ENCODE measurements at regions not wholly inside any gene's neighbourhood (a gene's known extent, or its start where the extent isn't known, plus 50 kb on each side); places are given as distances from the start of the nearest gene placed in this dataset.

DNA sequence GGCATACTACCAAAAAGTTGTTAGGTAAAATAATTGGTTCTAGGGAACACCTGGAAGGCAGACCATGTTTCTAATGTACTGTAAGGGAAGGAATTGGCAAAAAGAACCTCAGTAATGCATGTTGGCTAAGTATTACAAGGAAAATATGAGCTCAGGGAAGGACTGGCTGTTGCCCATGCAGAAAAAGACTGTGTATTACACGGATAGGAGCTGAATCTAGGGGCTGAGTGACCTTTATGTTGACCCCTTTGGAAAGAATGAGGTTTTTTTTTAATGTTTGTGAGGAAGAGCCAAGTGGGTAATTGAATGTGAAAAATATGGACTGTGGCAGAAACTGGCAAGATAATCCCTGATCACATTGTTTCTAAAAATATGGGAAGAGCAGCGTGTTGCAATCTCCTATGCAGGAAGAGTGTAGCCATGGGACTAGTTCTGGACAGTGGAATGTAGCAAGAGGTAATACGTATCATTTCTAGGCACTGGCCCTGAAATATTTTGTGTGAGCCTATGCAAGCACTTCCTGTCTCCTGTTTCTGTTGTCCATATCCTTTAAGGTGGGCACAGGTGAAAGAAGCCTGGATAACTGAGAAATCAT, 95.1 kb upstream of the CNTNAP4 start:
- DNase-seq (ENCODE audit: low read depth): no peak

DNA sequence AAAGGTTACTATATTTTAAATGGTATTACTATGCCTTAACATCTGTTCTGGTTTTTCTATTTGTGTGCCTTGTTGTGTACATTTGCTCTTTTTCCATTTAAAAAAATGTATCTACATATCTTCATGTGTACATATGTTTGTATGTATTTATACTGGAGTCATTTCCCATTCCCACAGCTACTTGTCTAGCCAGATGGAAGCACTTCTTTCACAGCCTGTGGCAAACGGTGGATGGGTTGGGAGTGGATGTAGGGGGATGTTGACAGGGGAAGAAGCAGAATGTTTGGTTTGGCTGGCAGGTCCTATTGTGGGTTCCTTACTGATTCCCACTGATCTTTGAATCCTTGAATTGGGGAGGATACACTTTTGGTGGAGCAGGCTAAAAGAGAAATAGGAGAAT, 93.6 kb upstream of the CNTNAP4 start:
- DNase-seq (ENCODE audit: low read depth): no peak

DNA sequence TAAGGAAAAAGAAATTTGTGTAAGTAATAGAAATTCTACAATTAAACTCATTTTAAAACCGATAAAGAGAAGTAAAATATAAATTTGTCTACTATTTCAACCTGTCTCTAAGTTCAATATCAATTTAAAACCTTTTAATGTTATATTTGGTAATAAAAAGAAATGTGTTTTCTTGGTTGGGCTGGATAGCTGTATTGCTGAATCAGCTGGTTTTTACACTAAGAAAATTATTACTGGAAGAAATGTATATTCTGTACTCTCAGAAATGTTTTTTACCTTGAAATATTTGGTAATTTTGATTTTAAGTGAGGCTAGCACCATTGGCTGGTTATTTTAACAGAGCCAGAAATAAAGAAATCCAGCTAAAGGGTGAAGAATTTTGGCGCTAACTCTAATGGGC, 87.1 kb upstream of the CNTNAP4 start:
- DNase-seq (ENCODE audit: low read depth): no peak

DNA sequence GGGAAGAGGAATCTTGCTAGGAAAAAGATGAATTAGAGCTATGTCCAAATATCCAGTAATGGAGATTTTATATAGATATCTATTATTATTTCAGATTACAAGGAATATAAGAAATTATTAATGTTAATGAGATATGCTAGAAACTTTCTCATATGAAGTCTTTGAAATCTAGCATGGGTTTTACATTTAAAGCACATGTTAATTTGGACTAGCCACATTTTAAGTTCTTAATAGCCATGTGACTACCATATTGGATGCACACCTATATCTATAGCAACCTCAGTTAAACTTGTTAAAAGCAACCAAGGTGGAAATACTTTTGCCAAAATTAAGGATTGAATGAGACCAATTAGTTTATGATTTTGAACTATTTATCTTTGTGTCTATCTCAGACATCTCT, 86.7 kb upstream of the CNTNAP4 start:
- no peak for DNase-seq (ENCODE audit: low read depth)

DNA sequence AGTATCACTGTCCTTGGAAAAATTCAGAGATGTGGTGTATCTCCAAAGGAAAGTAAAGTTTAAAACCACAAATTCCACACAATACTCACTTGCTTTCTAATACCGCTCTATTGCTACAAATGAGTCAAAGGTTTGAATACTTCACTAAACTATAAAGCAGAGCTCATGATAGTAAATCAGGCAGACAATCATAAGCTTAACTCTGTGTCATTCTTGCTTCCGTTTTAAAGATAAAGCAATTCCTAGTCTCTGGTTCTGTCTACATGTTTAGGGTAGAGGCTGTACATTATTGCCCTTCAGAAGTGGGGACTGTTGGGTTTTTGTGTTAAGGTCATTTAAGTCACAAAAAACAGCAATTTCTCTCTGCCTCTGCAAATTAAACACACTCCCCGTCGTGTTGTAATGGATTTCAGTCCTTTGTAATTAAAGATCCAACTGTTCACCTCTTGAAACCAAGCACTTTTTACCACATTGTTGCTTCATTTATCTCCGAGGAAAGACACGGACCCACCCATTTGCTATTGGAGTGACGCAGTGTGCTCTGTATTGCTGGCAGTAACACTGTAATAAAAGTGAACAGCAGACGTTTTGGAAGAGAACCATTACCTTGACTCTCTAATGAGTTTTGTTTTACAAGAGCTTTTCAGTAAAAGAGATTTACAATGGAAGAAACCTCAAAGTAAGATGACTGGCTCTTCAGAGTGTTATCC, 83.1 kb upstream of the CNTNAP4 start:
- peak; percentile 50 for DNase-seq (ENCODE audit: low read depth)

DNA sequence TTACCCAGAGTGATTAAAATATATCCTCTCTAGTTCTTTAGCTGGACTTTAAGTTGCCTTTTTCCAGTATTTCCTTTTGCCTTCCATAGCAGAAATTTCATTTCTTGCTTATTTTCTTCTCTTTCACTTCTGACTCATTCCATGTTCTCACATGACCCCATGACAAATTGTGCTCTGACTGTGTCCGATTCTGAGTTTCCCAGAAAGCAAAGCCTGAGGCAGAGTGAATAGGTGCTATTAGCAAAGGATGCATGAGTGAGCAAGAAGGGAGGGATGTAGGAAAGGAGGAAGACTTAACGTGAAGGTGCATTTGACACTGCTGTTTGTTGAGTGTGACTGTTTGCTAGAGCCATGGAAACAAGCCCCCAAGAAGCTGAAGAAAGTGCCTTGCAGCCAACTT, 82.6 kb upstream of the CNTNAP4 start:
- peak; percentile 39 for DNase-seq (ENCODE audit: low read depth)

DNA sequence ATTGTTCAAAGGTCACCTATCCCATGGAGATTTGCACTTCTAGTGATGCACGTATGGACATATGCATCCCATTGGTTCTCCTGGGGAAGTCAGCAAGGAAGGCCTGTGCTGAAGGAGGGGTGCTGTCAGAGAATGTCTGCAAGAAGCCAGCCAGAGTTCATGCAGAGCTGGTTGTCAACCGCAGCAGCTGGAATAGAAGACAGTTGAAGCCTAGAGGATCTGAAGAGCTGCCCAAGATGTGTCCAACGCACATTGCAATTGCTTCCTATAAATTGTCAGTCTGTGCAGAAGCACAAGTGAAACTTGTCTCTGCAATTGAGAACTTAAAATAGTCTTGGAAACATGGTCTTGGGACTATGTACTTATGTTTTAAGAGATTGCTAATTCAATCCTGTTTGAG, 82.1 kb upstream of the CNTNAP4 start:
- DNase-seq (ENCODE audit: low read depth): no peak

DNA sequence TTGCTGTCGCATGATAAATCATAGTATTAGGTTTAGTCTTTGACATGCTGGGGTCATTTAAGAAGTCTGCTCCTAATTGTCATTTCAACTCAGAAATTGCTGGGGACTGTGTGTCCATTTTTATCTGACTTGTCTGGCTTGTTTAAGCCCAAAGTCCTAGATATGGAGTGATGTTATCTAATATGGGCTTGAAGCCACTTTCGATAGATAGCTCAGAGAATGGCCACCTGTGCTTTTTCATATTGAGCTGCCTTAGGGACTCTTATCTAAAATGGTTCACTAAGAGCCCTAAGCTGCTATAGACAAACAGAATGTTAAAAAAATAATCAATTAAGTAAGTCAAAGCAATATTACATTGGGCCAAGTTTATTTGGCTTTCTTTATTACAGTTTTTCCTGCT, 81.6 kb upstream of the CNTNAP4 start:
- no peak for DNase-seq (ENCODE audit: low read depth)

DNA sequence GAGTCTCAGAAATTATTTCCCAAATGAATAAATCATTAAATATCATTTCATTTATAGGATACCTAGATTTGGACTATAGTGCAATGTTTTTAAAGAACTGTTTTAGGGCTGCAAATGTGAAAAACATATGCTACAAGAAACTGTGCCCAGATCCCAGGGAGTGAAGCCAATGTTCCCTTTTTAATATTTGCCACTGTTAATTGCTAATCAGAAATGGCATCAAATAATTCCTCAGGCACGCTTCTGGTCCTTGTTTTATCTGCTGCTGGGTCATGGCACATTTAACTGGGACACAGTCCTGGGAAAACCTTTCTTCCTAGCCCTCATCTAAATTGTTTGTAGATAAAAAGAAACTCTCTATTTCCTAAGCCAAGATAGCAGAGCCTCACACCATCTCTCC, 79.3 kb upstream of the CNTNAP4 start:
- no peak for DNase-seq (ENCODE audit: low read depth)

DNA sequence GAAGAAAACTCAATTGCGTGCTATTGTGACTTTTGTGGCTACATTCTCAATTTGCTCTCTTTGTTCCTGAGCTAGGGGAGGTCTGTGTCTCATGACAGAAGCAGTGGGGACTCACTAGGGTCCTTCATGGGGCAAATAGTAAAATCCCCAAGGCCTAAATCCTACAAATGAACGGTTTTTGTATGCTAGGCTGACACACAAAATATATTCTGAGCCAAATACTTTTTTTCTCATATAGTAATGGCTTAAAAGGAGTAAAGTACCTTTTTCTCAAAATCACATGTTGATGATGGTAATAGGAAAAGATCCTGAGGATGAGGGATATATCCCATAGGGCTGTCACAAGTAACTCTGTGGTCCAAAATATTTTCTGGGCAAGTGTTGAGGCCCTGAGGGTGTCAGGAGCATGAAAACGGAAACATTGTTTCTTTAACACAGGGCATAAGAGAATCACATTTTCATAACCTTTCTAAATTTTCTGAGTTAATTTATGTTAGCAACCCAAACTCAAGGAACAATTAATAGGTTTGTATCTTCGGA, 77.5 kb upstream of the CNTNAP4 start:
- no peak for DNase-seq (ENCODE audit: low read depth)

DNA sequence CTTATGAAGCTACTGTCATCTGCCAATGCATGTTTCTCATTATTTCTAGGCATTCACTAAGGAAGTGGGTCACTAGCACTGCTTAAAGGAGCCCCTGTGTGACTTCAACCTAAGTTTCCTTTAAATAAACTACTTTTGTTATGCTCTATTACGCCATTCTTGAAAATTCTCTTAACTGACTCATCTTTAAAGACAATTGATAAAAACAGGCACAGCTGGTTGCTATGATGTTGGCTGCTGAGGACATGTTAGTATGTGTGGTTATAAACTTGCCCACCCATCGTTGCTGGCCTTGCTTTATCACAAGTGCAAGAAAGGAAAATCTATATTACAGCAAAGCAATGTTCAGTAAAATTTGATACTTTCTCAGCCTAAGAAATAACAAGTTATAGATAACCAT, 75.8 kb upstream of the CNTNAP4 start:
- DNase-seq (ENCODE audit: low read depth): peak; percentile 15

DNA sequence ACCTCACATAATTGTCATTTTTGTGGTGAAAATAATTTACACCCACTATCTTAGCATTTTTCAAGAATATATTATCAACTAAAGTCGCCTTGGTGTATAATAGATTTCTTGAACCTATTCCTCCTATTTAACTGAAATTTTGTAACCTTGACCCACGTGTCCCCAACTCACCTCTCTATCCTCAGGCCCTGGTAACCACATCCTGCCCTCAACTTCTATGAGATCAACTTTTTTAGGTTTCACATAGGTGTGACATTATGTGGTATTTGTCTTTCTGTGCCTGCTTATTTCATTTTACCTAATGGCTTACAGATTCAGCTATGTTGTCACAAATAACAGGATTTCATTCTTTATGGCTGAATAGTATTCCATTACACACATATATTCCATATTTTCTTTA, 73.0 kb upstream of the CNTNAP4 start:
- no peak for DNase-seq (ENCODE audit: low read depth)

DNA sequence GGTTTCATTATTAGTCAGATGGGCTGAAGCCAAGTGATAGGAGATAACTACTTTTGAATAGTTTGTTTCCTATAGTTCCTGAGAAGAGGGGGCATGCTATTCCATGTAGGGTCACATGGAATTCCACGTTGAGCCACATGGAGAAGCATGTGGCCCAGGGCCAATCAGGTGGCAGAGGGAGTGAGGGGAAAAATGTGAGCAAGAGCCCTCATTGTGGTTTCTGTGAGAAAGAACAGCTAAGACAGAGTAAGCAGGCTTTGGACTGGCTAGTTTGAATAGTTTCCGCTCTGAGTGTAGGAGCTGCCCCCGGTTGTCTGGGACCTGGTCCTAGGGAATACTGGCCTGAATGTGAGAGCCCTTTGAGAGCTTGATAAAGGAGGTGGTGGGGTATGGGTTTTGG, 69.9 kb upstream of the CNTNAP4 start:
- DNase-seq (ENCODE audit: low read depth): peak; percentile 14

DNA sequence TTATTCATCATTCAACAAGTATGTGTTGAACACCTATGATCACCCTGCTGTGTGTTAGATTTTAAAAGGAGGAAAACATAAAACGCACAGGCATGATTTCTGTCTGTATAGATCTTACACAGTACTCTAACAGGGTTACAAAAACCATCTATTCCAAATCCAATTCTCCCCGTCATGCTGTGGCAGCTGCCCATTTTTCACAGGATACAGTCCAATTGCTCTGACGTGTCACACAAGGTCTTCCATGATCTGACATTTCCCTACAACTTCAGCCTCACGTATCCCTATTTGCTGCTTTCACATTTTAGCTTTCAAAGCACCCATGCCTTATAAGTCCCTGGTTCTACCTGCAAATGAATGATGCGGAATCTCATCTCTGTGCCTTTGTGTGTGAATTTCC, 67.0 kb upstream of the CNTNAP4 start:
- DNase-seq (ENCODE audit: low read depth): no peak

DNA sequence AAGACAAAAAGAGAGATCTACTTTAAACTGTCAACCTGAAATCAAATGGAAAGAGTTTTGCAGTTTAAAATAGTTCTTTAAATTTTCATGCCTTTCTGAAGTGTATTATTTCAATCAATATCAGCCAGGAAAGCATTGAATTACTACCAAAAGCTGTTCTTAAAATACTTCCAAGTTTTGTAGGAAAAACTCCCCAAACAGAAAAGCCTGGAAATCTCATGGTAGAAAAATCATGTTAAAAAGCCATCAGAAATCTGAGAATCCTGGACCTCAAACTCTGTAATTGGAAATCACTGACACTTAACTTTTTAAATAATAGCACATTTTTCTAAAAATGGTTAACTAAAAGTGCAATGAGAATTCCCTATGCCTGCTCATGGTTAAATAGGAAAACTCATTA, 63.3 kb upstream of the CNTNAP4 start:
- no peak for DNase-seq (ENCODE audit: low read depth)

DNA sequence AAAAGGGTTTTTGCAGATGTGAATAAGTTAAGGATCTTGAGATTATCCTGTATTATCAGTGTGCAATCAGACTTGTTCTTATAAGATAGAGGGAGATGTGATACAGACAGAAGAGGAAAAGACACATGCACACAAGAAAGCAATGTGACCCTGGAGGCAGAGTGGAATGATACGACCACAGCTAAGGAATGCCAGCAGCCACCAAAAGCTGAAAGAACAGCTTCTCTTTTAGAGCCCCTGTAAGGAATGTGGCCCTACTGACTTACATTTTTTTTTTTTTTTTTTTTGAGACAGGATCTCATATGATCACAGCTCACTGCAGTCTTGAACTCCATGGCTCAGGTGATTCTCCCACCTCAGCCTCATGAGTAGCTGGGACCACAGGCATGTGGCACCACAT, 62.3 kb upstream of the CNTNAP4 start:
- no peak for DNase-seq (ENCODE audit: low read depth)

DNA sequence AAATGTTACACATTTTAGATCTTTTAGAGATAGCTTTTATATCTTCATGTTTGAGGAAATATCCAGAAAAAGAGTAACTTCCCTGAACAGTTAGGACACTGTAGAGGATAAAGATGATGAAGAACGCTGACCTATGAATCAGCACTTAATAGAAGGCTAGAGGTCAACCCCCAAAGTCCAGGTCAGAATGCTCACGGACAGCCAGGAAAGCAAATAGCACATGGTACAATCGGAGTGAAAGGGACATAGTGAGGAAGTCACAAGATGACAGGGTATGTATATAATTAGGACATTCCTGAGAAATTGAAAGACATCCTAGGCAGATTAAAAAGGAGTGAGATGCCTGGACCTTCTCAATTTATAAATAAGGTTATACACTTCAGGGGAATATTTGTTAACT, 55.1 kb upstream of the CNTNAP4 start:
- DNase-seq (ENCODE audit: low read depth): no peak

DNA sequence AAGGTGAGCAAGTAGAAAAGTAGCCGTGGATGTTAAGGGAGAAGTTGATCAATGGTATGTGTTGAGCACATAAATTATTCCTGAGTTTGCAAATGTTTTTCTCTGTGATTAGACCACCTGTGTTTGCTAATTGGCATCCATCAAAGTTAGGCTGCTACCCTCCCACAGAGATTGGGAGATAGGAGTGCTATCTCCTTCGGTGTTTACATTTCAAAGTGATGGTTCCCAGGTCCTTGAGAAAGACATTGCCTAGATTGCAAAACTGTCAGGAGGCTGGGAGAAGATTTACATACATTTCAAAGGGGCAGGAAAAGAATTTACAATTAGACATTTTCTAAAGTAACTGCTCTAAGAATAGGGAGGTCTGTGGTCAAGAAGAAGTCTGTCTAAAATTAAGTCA, 54.3 kb upstream of the CNTNAP4 start:
- peak; percentile 66 for DNase-seq (ENCODE audit: low read depth)

DNA sequence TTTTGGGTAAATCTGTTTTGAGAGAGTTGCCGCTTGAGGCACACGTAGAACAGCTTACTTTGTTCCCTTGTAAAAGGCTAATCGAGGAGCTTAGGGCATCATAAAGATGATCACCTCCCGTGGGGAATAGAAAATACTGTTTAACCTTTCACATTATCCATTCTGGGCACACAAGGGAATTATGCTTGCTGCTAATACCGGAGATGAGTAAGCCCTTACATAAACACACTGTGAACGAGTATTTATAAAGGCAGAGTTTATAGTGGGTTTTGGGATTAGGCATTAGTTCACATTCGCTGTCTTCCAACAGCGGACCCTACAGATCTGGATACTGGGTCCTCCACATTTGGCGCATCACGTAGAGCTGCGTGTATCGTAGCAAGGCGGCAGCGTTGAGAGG, 51.2 kb upstream of the CNTNAP4 start:
- DNase-seq (ENCODE audit: low read depth): peak; percentile 0

DNA sequence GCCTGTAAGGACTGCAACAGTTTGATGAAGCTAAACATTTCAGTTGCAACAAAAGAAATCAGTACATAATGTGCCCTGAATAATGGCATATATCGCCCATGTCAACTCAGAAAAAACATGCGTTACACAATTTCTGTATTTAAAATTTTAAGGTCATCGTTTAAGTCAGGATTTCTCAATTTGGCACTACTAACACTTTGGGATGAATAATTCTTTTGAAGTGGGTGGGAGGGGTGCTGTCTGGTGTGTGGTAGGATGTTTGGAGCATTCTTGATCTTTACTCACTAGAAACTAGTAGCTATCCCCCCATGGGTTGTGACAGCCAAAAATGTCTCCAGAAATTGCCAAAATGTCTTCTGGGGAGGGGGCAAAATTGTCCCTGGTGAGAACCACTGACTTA, 50.7 kb upstream of the CNTNAP4 start:
- no peak for DNase-seq (ENCODE audit: low read depth)

Measured in amniotic epithelial cell (primary cell).